ENCODE measurements at regions not wholly inside any gene's neighbourhood (a gene's known extent, or its start where the extent isn't known, plus 50 kb on each side); places are given as distances from the start of the nearest gene placed in this dataset.

DNA sequence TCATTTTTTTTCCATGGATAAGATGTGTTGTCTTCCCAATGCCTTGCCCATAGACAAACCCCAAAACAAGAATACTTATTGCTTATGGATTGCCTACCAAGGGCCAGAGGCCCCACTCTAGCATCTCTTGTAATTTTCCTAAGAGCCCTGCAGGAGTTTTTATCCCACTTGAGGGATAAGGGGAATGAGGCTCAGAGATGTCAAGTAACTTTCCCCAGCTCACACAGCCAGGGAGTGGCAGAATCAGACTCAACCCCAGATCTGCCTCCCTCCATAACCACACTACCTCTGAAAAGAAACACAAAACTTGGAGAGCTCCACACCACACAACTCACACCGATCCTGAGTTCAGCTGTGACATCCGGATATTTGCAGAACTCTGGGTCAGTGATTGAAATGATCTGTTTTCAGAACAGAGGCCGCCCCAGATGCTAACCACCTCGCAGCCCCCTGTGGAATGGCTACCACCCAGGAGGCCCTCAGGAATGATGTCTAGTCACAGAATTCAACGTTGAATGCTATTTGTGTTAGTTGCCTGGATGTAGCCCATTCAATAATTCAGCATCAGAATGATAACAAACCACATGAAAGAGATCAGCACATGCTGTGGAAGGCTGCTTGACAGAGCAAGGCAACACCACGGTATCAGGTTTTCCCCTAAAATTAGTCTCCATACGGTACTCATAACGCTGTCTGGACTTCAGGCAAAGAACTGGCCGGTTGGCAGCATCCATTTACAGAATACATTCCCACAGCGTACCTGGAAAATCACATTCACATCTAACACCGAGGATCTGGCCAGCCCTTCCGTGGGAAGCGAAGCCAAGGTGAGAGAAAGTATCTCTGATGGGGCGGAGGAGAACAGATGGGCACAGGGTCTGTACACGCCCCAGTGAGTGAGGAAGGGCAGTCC is 231.9 kb downstream of the TOMM20 start:
- TF ChIP-seq EZH2 (IDR thresholded peaks at IDR 0.05; ENCODE audit: borderline replicate concordance, low read depth, low read length, poor library complexity, severe bottlenecking) = no peak
- TF ChIP-seq, protein P1, sequence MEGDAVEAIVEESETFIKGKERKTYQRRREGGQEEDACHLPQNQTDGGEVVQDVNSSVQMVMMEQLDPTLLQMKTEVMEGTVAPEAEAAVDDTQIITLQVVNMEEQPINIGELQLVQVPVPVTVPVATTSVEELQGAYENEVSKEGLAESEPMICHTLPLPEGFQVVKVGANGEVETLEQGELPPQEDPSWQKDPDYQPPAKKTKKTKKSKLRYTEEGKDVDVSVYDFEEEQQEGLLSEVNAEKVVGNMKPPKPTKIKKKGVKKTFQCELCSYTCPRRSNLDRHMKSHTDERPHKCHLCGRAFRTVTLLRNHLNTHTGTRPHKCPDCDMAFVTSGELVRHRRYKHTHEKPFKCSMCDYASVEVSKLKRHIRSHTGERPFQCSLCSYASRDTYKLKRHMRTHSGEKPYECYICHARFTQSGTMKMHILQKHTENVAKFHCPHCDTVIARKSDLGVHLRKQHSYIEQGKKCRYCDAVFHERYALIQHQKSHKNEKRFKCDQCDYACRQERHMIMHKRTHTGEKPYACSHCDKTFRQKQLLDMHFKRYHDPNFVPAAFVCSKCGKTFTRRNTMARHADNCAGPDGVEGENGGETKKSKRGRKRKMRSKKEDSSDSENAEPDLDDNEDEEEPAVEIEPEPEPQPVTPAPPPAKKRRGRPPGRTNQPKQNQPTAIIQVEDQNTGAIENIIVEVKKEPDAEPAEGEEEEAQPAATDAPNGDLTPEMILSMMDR (conservative IDR thresholded peaks at IDR 0.05; ENCODE audit: low read depth, low read length) = no peak
